HG02678 (cell line): ENCODE measurements at regions not wholly inside any gene's neighbourhood (a gene's known extent, or its start where the extent isn't known, plus 50 kb on each side); places are given as distances from the start of the nearest gene placed in this dataset.

Experiments used
- ATAC-seq: cut with Tn5 transposase; IDR thresholded peaks from one replicate; pipeline ENCODE4 v1.9.1; 2021; ENCODE audit warnings: mild to moderate bottlenecking, moderate library complexity; ENCODE audit not compliant: unreplicated experiment

- ATAC-seq, result no peak
Observed at GRCh38 chr2:117698819-117699218, 115.7 kb upstream of the DDX18 start.

- ATAC-seq, result no peak
Observed at GRCh38 chr2:117700471-117700870, 114.0 kb upstream of the DDX18 start.

- ATAC-seq, result no peak
Observed at GRCh38 chr2:117701365-117701764, 113.1 kb upstream of the DDX18 start.

- ATAC-seq, result no peak
Observed at GRCh38 chr2:117702098-117702497, 112.4 kb upstream of the DDX18 start.

GRCh38 chr2:117703858-117704257, 110.6 kb upstream of the DDX18 start:
- no peak for ATAC-seq

GRCh38 chr2:117704818-117705217, 109.7 kb upstream of the DDX18 start:
- no peak for ATAC-seq

GRCh38 chr2:117707874-117708273, 106.6 kb upstream of the DDX18 start:
- no peak for ATAC-seq

GRCh38 chr2:117712684-117713083, 101.8 kb upstream of the DDX18 start:
- ATAC-seq, result no peak

GRCh38 chr2:117714110-117714509, 100.4 kb upstream of the DDX18 start:
- ATAC-seq, result no peak

- no peak for ATAC-seq
Observed at GRCh38 chr2:117714745-117715417, 99.6 kb upstream of the DDX18 start.

- ATAC-seq, result no peak
Observed at GRCh38 chr2:117716505-117716904, 98.0 kb upstream of the DDX18 start.

- ATAC-seq, result no peak
Observed at GRCh38 chr2:117717072-117717471, 97.4 kb upstream of the DDX18 start.

- ATAC-seq, result no peak
Observed at GRCh38 chr2:117718048-117718447, 96.4 kb upstream of the DDX18 start.

- no peak for ATAC-seq
Observed at GRCh38 chr2:117720765-117721164, 93.7 kb upstream of the DDX18 start.

GRCh38 chr2:117723483-117723882, 91.0 kb upstream of the DDX18 start:
- no peak for ATAC-seq

GRCh38 chr2:117723888-117724434, 90.5 kb upstream of the DDX18 start:
- no peak for ATAC-seq

GRCh38 chr2:117726747-117727146, 87.7 kb upstream of the DDX18 start:
- ATAC-seq, result no peak

- ATAC-seq, result no peak
Observed at GRCh38 chr2:117737846-117738245, 76.6 kb upstream of the DDX18 start.

- ATAC-seq, result no peak
Observed at GRCh38 chr2:117738991-117739839, 75.3 kb upstream of the DDX18 start.

GRCh38 chr2:117745537-117745936, 69.0 kb upstream of the DDX18 start:
- ATAC-seq, result no peak

GRCh38 chr2:117755768-117756167, 58.7 kb upstream of the DDX18 start:
- no peak for ATAC-seq

- no peak for ATAC-seq
Observed at GRCh38 chr2:117760916-117761315, 53.6 kb upstream of the DDX18 start.
